RKO (cell line): ENCODE measurements at regions not wholly inside any gene's neighbourhood (a gene's known extent, or its start where the extent isn't known, plus 50 kb on each side); places are given as distances from the start of the nearest gene placed in this dataset.

Experiments used
- DNase-seq: peaks from one replicate; pipeline ENCODE4 v3.0.0-alpha.2; 2016; ENCODE audit warnings: low spot score

GRCh38 chr13:50714891-50715290 is 128.6 kb downstream of the DLEU7 start:
- no peak for DNase-seq

- DNase-seq: no peak
These were observed 127.9 kb downstream of the DLEU7 start for GRCh38 chr13:50715402-50716146.

GRCh38 chr13:50720861-50721671 is 122.4 kb downstream of the DLEU7 start:
- no peak for DNase-seq

GRCh38 chr13:50721672-50721992 is 121.9 kb downstream of the DLEU7 start:
- no peak for DNase-seq

- no peak for DNase-seq
These were observed 120.9 kb downstream of the DLEU7 start for GRCh38 chr13:50722440-50723125.

GRCh38 chr13:50724438-50724837 is 119.1 kb downstream of the DLEU7 start:
- no peak for DNase-seq

- no peak for DNase-seq
These were observed 118.6 kb downstream of the DLEU7 start for GRCh38 chr13:50724913-50725312.

GRCh38 chr13:50726164-50726563 is 117.3 kb downstream of the DLEU7 start:
- DNase-seq: no peak

- no peak for DNase-seq
These were observed 114.3 kb downstream of the DLEU7 start for GRCh38 chr13:50729177-50729576.

GRCh38 chr13:50730496-50731351 is 112.8 kb downstream of the DLEU7 start:
- no peak for DNase-seq

- no peak for DNase-seq
These were observed 112.1 kb downstream of the DLEU7 start for GRCh38 chr13:50731400-50731799.

- no peak for DNase-seq
These were observed 110.8 kb downstream of the DLEU7 start for GRCh38 chr13:50732712-50733111.

- no peak for DNase-seq
These were observed 110.1 kb downstream of the DLEU7 start for GRCh38 chr13:50733392-50733791.

GRCh38 chr13:50735071-50735470 is 108.4 kb downstream of the DLEU7 start:
- no peak for DNase-seq

- no peak for DNase-seq
These were observed 103.3 kb downstream of the DLEU7 start for GRCh38 chr13:50740052-50740741.

- no peak for DNase-seq
These were observed 101.1 kb downstream of the DLEU7 start for GRCh38 chr13:50742353-50742752.

GRCh38 chr13:50742968-50743367 is 100.5 kb downstream of the DLEU7 start:
- DNase-seq: no peak

- DNase-seq: no peak
These were observed 99.3 kb downstream of the DLEU7 start for GRCh38 chr13:50744116-50744660.

- no peak for DNase-seq
These were observed 97.9 kb downstream of the DLEU7 start for GRCh38 chr13:50745542-50746115.

- DNase-seq: no peak
These were observed 95.6 kb downstream of the DLEU7 start for GRCh38 chr13:50747737-50748350.
